H9 (cell line): ENCODE measurements at regions not wholly inside any gene's neighbourhood (a gene's known extent, or its start where the extent isn't known, plus 50 kb on each side); places are given as distances from the start of the nearest gene placed in this dataset.

Source experiments
- DNase-seq: peaks from one replicate; pipeline ENCODE4 v3.0.0-alpha.2; 2017
- H2AFZ ChIP-seq: one replicate; pipeline ENCODE4 v1.6.1; 2013; ENCODE audit warnings: mild to moderate bottlenecking, low read length, control low read depth, moderate library complexity
- H2AK5ac ChIP-seq: 2 replicates; pipeline ENCODE4 v1.6.1; 2013; ENCODE audit warnings: low read length, control low read depth, mixed read lengths; ENCODE audit not compliant: insufficient read length
- H2BK120ac ChIP-seq: one replicate; pipeline ENCODE4 v1.6.1; 2013; ENCODE audit warnings: low read depth, mild to moderate bottlenecking, low read length, control low read depth, inconsistent platforms; ENCODE audit not compliant: poor library complexity, severe bottlenecking
- H2BK12ac ChIP-seq: 2 replicates; pipeline ENCODE4 v1.6.1; 2013; ENCODE audit warnings: low read length, control low read depth, mixed read lengths, low read depth; ENCODE audit not compliant: insufficient read length
- H2BK15ac ChIP-seq: 2 replicates; pipeline ENCODE4 v1.6.1; 2013; ENCODE audit warnings: low read depth, low read length, control low read depth
- H2BK20ac ChIP-seq: one replicate; pipeline ENCODE4 v1.6.1; 2013; ENCODE audit warnings: low read depth, mild to moderate bottlenecking, low read length, control low read depth, inconsistent platforms; ENCODE audit not compliant: poor library complexity, severe bottlenecking
- H2BK5ac ChIP-seq: 2 replicates; pipeline ENCODE4 v1.6.1; 2013; ENCODE audit warnings: low read length, control low read depth, mixed read lengths; ENCODE audit not compliant: insufficient read length
- H3K14ac ChIP-seq: 2 replicates; pipeline ENCODE4 v1.6.1; 2013; ENCODE audit warnings: low read length, control low read depth; ENCODE audit not compliant: insufficient read depth
- H3K18ac ChIP-seq: 2 replicates; pipeline ENCODE4 v1.6.1; 2013; ENCODE audit warnings: low read depth, mild to moderate bottlenecking, mixed read lengths, low read length, control low read depth; ENCODE audit not compliant: insufficient read length
- H3K23ac ChIP-seq: 2 replicates; pipeline ENCODE4 v1.6.1; 2013; ENCODE audit warnings: low read length, control low read depth, mixed read lengths, low read depth; ENCODE audit not compliant: insufficient read length
- H3K23me2 ChIP-seq: 2 replicates; pipeline ENCODE4 v1.6.1; 2013; ENCODE audit warnings: low read depth, mild to moderate bottlenecking, mixed read lengths, low read length, control low read depth; ENCODE audit not compliant: insufficient read length, poor library complexity, severe bottlenecking
- H3K27ac ChIP-seq: 2 replicates; pipeline ENCODE4 v1.5.1; 2013; ENCODE audit warnings: low read length, control low read depth, mixed read lengths, low read depth; ENCODE audit not compliant: insufficient read length
- H3K27me3 ChIP-seq: 2 replicates; pipeline ENCODE4 v1.6.1; 2013; ENCODE audit warnings: low read length, control low read depth, inconsistent platforms; ENCODE audit not compliant: insufficient read depth
- H3K4ac ChIP-seq: 2 replicates; pipeline ENCODE4 v1.6.1; 2013; ENCODE audit warnings: low read depth, mild to moderate bottlenecking, control low read depth, inconsistent platforms, low read length, moderate library complexity
- H3K4me1 ChIP-seq: 2 replicates; pipeline ENCODE4 v1.6.1; 2013; ENCODE audit warnings: low read length, control low read depth, inconsistent platforms; ENCODE audit not compliant: insufficient read depth
- H3K4me2 ChIP-seq: 2 replicates; pipeline ENCODE4 v1.6.1; 2013; ENCODE audit warnings: low read length, control low read depth, mixed read lengths; ENCODE audit not compliant: insufficient read length, insufficient read depth
- H3K56ac ChIP-seq: 2 replicates; pipeline ENCODE4 v1.6.1; 2013; ENCODE audit warnings: low read depth, mild to moderate bottlenecking, mixed read lengths, low read length, control low read depth; ENCODE audit not compliant: insufficient read length
- H3K79me1 ChIP-seq: 2 replicates; pipeline ENCODE4 v1.6.1; 2013; ENCODE audit warnings: low read depth, mild to moderate bottlenecking, moderate library complexity, low read length, control low read depth, inconsistent platforms; ENCODE audit not compliant: insufficient read depth, poor library complexity, severe bottlenecking
- H3K79me2 ChIP-seq: 2 replicates; pipeline ENCODE4 v1.6.1; 2013; ENCODE audit warnings: low read length, control low read depth, inconsistent platforms; ENCODE audit not compliant: insufficient read depth
- H3K9ac ChIP-seq: 2 replicates; pipeline ENCODE4 v1.6.1; 2013; ENCODE audit warnings: low read length, control low read depth, mixed read lengths; ENCODE audit not compliant: insufficient read length; ENCODE audit errors: extremely low read depth
- H3K9me3 ChIP-seq: one replicate; pipeline ENCODE4 v1.6.1; 2013; ENCODE audit warnings: low read depth, low read length, inconsistent platforms; ENCODE audit not compliant: control insufficient read depth
- H3T11ph ChIP-seq: one replicate; pipeline ENCODE4 v1.6.1; 2013; ENCODE audit warnings: mild to moderate bottlenecking, low read length, control low read depth, inconsistent platforms
- H4K20me1 ChIP-seq: one replicate; pipeline ENCODE4 v1.6.1; 2013; ENCODE audit not compliant: control insufficient read depth, insufficient read length, insufficient read depth
- H4K5ac ChIP-seq: 2 replicates; pipeline ENCODE4 v1.6.1; 2013; ENCODE audit warnings: low read depth, mild to moderate bottlenecking, mixed read lengths, low read length, control low read depth; ENCODE audit not compliant: insufficient read length
- H4K8ac ChIP-seq: replicated peaks from 2 replicates; pipeline ENCODE4 v1.6.1; 2013; ENCODE audit warnings: low read length, control low read depth, mixed read lengths, low read depth; ENCODE audit not compliant: insufficient read length
- H4K91ac ChIP-seq: 2 replicates; pipeline ENCODE4 v1.6.1; 2013; ENCODE audit warnings: low read depth, mild to moderate bottlenecking, moderate library complexity, mixed read lengths, low read length, control low read depth; ENCODE audit not compliant: insufficient read length
- H3K27ac Mint-ChIP-seq, 3 experiments: 2 replicates in 2 of 3; 3 replicates in 1 of 3; pipeline ENCODE4 v1.8.0; 2020 to 2021; ENCODE audit warnings: mixed read lengths in 3 of 3, mild to moderate bottlenecking in 1 of 3, moderate library complexity in 1 of 3
- H3K27me3 Mint-ChIP-seq: 2 replicates; pipeline ENCODE4 v1.8.0; 2021; ENCODE audit warnings: low read depth, mild to moderate bottlenecking, moderate library complexity, mixed read lengths
- H3K36me3 Mint-ChIP-seq, 3 experiments: 2 replicates in 2 of 3; 3 replicates in 1 of 3; pipeline ENCODE4 v1.8.0; 2020 to 2021; ENCODE audit warnings: low read depth in 3 of 3, mixed read lengths in 3 of 3; ENCODE audit not compliant: insufficient read depth in 1 of 3
- H3K4me1 Mint-ChIP-seq, 2 experiments: 2 replicates each; pipeline ENCODE4 v1.8.0; 2020; ENCODE audit warnings: mixed read lengths in 2 of 2
- H3K4me3 Mint-ChIP-seq, 2 experiments: 2 replicates in 1 of 2; 3 replicates in 1 of 2; pipeline ENCODE4 v1.8.0; 2020 to 2021; ENCODE audit warnings: mild to moderate bottlenecking in 2 of 2, mixed read lengths in 2 of 2, moderate library complexity in 1 of 2
- H3K9me3 Mint-ChIP-seq, 2 experiments: 2 replicates in 1 of 2; 3 replicates in 1 of 2; pipeline ENCODE4 v1.8.0; 2020; ENCODE audit warnings: mild to moderate bottlenecking in 2 of 2, mixed read lengths in 2 of 2, moderate library complexity in 1 of 2
- WGBS: extraction: QIAGEN DNeasy Blood & Tissue Kit; methylation state at CpG from one replicate; pipeline ENCODE4 v1.1.7; 2013; ENCODE audit warnings: missing lambda C conversion rate, low lambda C conversion rate, mixed read lengths; ENCODE audit not compliant: insufficient read length; ENCODE audit errors: extremely low coverage; 5-methylcytosine and 5-hydroxymethylcytosine counted together
- TF ChIP-seq, protein P1 (sequence below): fragments of 200-600 bp; sonication (generic); conservative IDR thresholded peaks from 3 replicates; pipeline ENCODE4 v1.8.0; 2021; ENCODE audit warnings: antibody characterized with exemption, mild to moderate bottlenecking

DNA sequence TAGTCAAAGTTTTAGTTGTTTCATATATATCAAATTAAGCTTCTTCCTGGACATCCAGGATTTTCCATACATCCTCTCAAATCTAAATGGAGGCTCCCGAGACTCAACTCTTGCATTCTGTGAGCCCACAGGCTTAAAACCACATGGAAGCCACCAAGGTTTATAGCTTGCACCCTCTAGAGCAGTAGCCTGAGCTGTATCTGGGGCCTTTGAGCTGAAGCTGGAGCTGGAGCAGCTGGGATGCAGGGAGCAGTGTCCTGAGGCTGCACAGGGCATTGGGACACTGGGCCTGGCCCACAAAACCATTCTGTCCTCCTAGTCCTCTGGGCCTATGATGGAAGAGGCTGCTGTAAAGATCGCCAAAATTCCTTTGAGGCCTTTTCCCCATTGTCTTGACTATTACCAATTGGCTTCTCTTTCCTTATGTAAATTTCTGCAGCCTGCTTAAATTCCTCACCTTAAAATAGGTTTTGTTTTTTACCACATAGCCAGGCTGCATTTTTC is 151.0 kb downstream of the COX7C start:
- Histone ChIP-seq H3K56ac (no peak overlapping the region), H2BK12ac (no peak overlapping the region), H3K18ac (no peak overlapping the region), H2AK5ac (no peak overlapping the region), H3K23ac (no peak overlapping the region), H2BK20ac (no peak overlapping the region), H2BK15ac (no peak overlapping the region), H3K9ac (no peak overlapping the region), H2BK5ac (no peak overlapping the region), H3K9me3 (peaks cover 6% of the 10 kb centered on the region), H4K20me1 (no peaks in the 10 kb centered on the region), H2BK120ac (no peak overlapping the region), H4K8ac (no peak overlapping the region), H3K27ac (no peak overlapping the region), H3K23me2 (no peaks in the 10 kb centered on the region), H3K4ac (no peak overlapping the region), H2AFZ (no peak overlapping the region), H4K91ac (no peak overlapping the region), H4K5ac (no peak overlapping the region), H3K27me3 (no peaks in the 10 kb centered on the region), H3K14ac (no peak overlapping the region), H3K4me1 (no peaks in the 10 kb centered on the region), H3T11ph (no peak overlapping the region), H3K79me1 (no peaks in the 10 kb centered on the region), H3K4me2 (no peak overlapping the region), H3K79me2 (no peaks in the 10 kb centered on the region)
- Mint-ChIP-seq H3K36me3 (peaks cover 12 to 25% (median 16%) of the 10 kb centered on the region in 3 experiments), H3K27me3 (no peaks in the 10 kb centered on the region), H3K4me3 (no peak overlapping the region), H3K9me3 (peaks cover 26 to 38% of the 10 kb centered on the region in 2 experiments), H3K4me1 (peaks cover 12 to 25% of the 10 kb centered on the region in 2 experiments), H3K27ac (no peak overlapping the region)
- no CpG with 5 or more reads among the region's 2 CpGs for WGBS
- no peak for DNase-seq
- TF ChIP-seq, protein P1, sequence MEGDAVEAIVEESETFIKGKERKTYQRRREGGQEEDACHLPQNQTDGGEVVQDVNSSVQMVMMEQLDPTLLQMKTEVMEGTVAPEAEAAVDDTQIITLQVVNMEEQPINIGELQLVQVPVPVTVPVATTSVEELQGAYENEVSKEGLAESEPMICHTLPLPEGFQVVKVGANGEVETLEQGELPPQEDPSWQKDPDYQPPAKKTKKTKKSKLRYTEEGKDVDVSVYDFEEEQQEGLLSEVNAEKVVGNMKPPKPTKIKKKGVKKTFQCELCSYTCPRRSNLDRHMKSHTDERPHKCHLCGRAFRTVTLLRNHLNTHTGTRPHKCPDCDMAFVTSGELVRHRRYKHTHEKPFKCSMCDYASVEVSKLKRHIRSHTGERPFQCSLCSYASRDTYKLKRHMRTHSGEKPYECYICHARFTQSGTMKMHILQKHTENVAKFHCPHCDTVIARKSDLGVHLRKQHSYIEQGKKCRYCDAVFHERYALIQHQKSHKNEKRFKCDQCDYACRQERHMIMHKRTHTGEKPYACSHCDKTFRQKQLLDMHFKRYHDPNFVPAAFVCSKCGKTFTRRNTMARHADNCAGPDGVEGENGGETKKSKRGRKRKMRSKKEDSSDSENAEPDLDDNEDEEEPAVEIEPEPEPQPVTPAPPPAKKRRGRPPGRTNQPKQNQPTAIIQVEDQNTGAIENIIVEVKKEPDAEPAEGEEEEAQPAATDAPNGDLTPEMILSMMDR = no peak
